Astrocyte (in vitro differentiated cells and primary cell): ENCODE measurements at regions not wholly inside any gene's neighbourhood (a gene's known extent, or its start where the extent isn't known, plus 50 kb on each side); places are given as distances from the start of the nearest gene placed in this dataset.

ENCODE experiments used
- DNase-seq: peaks from one replicate; pipeline ENCODE4 v3.0.0-alpha.2; 2010; ENCODE audit warnings: low read depth
- FAIRE-seq: peaks from 2 replicates; lab custom pipeline; 2011; peaks lifted over from hg19 to GRCh38; lab: Jason Lieb, UNC
- H2AFZ ChIP-seq: 2 replicates; pipeline ENCODE4 v1.6.0; 2012; ENCODE audit warnings: low read depth, low read length, inconsistent platforms
- H3K27ac ChIP-seq: 2 replicates; pipeline ENCODE4 v1.5.1; 2011; ENCODE audit warnings: low read depth, low read length, inconsistent platforms
- H3K27me3 ChIP-seq: 2 replicates; pipeline ENCODE4 v1.6.0; 2011; ENCODE audit warnings: low read length, inconsistent platforms; ENCODE audit not compliant: insufficient read depth
- H3K36me3 ChIP-seq: 2 replicates; pipeline ENCODE4 v1.5.1; 2011; ENCODE audit warnings: low read length, inconsistent platforms; ENCODE audit not compliant: insufficient read depth
- H3K4me1 ChIP-seq: 2 replicates; pipeline ENCODE4 v1.5.1; 2011; ENCODE audit warnings: low read length, inconsistent platforms; ENCODE audit not compliant: insufficient read depth
- H3K4me2 ChIP-seq: 2 replicates; pipeline ENCODE4 v1.6.0; 2012; ENCODE audit warnings: low read length, inconsistent platforms
- H3K4me3 ChIP-seq: 2 replicates; pipeline ENCODE4 v1.5.1; 2011; ENCODE audit warnings: low read depth, mild to moderate bottlenecking, low read length, inconsistent platforms; ENCODE audit not compliant: insufficient read depth
- H3K79me2 ChIP-seq: 2 replicates; pipeline ENCODE4 v1.6.0; 2012; ENCODE audit warnings: mild to moderate bottlenecking, low read length, inconsistent platforms; ENCODE audit not compliant: insufficient read depth
- H3K9ac ChIP-seq: 2 replicates; pipeline ENCODE4 v1.6.0; 2012; ENCODE audit warnings: mild to moderate bottlenecking, low read length, inconsistent platforms
- H3K9me3 ChIP-seq: 2 replicates; pipeline ENCODE4 v1.5.1; 2012; ENCODE audit warnings: low read depth, mild to moderate bottlenecking, low read length, inconsistent platforms; ENCODE audit not compliant: insufficient read depth
- H4K20me1 ChIP-seq: 2 replicates; pipeline ENCODE4 v1.6.0; 2012; ENCODE audit warnings: low read length, inconsistent platforms; ENCODE audit not compliant: insufficient read depth
- H3K27ac Mint-ChIP-seq: one replicate; pipeline ENCODE4 v1.8.0; 2021; ENCODE audit warnings: mild to moderate bottlenecking, mixed read lengths; ENCODE audit not compliant: unreplicated experiment
- H3K27me3 Mint-ChIP-seq: one replicate; pipeline ENCODE4 v1.8.0; 2021; ENCODE audit warnings: low read depth, mixed read lengths; ENCODE audit not compliant: unreplicated experiment
- H3K36me3 Mint-ChIP-seq: one replicate; pipeline ENCODE4 v1.8.0; 2021; ENCODE audit warnings: low read depth, mixed read lengths; ENCODE audit not compliant: unreplicated experiment
- H3K4me1 Mint-ChIP-seq: one replicate; pipeline ENCODE4 v1.8.0; 2021; ENCODE audit warnings: low read depth, mixed read lengths; ENCODE audit not compliant: unreplicated experiment
- H3K4me3 Mint-ChIP-seq: one replicate; pipeline ENCODE4 v1.8.0; 2021; ENCODE audit warnings: mild to moderate bottlenecking, moderate library complexity, mixed read lengths; ENCODE audit not compliant: unreplicated experiment
- H3K9me3 Mint-ChIP-seq: one replicate; pipeline ENCODE4 v1.8.0; 2021; ENCODE audit warnings: mild to moderate bottlenecking, mixed read lengths; ENCODE audit not compliant: unreplicated experiment
- CTCF ChIP-seq: IDR thresholded peaks from 2 replicates; pipeline ENCODE4 v1.5.1; 2011; ENCODE audit warnings: low read depth, mild to moderate bottlenecking, inconsistent platforms, low read length, moderate library complexity; ENCODE audit not compliant: insufficient read depth
- EZH2 ChIP-seq: IDR thresholded peaks from 2 replicates; pipeline ENCODE4 v1.6.1; 2012; ENCODE audit warnings: mild to moderate bottlenecking, low read length, inconsistent platforms; ENCODE audit not compliant: insufficient read depth

GRCh38 chr5:71907608-71908145 is 188.6 kb downstream of the CARTPT start:
- DNase-seq (no peak), FAIRE-seq (no peak)
- H3K4me3 Mint-ChIP-seq = no peak overlapping the region
- TF ChIP-seq EZH2 (no peak), CTCF (no peak)
- Histone ChIP-seq H3K4me1 (no peaks in the 10 kb centered on the region), H3K27ac (no peak overlapping the region), H3K79me2 (no peaks in the 10 kb centered on the region), H4K20me1 (no peaks in the 10 kb centered on the region), H2AFZ (no peak overlapping the region), H3K9me3 (no peaks in the 10 kb centered on the region), H3K9ac (no peak overlapping the region), H3K4me3 (no peak overlapping the region), H3K4me2 (no peak overlapping the region), H3K36me3 (no peaks in the 10 kb centered on the region), H3K27me3 (peaks cover 2% of the 10 kb centered on the region)
- H3K9me3 Mint-ChIP-seq = peaks cover 13% of the 10 kb centered on the region
- no peaks in the 10 kb centered on the region for H3K27me3 Mint-ChIP-seq
- H3K36me3 Mint-ChIP-seq = no peaks in the 10 kb centered on the region
- peak overlapping the region; percentile 60 for H3K27ac Mint-ChIP-seq
- peaks cover 20% of the 10 kb centered on the region for H3K4me1 Mint-ChIP-seq

DNA sequence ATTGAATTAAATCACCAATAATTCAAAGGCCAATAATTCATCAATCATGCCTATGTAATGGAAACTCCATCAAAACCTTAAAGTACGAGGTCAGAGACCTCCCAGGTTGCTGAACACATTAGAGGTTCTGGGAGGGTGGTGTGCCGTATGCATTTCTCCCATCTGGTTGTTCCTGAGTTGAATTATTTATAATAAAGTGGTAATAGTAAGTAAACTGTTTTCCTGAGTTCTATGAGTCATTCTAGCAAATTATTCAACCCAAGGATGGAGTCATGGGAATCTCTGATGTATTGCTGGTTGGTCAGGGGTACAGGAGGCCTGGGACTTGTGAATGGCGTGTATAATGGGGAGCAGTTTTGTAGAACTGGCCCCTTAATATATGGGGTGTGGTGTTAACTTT is 191.7 kb downstream of the CARTPT start:
- FAIRE-seq = no peak
- H3K4me1 Mint-ChIP-seq = peaks cover 19% of the 10 kb centered on the region

More for the DNA sequence above, 191.7 kb downstream of the CARTPT start:
- H4K20me1 ChIP-seq = no peaks in the 10 kb centered on the region
- no peak overlapping the region for H3K9ac ChIP-seq
- H3K4me2 ChIP-seq = no peak overlapping the region
- no peak overlapping the region for H2AFZ ChIP-seq
- Mint-ChIP-seq H3K4me3 (no peak overlapping the region), H3K9me3 (peaks cover 7% of the 10 kb centered on the region), H3K27ac (no peak overlapping the region), H3K27me3 (no peaks in the 10 kb centered on the region), H3K36me3 (no peaks in the 10 kb centered on the region)
- no peaks in the 10 kb centered on the region for H3K27me3 ChIP-seq
- DNase-seq = no peak
- H3K79me2 ChIP-seq = no peaks in the 10 kb centered on the region
- no peak overlapping the region for H3K4me3 ChIP-seq
- no peak overlapping the region for H3K27ac ChIP-seq
- TF ChIP-seq CTCF (no peak), EZH2 (no peak)
- H3K36me3 ChIP-seq = no peaks in the 10 kb centered on the region
- no peaks in the 10 kb centered on the region for H3K4me1 ChIP-seq
- no peaks in the 10 kb centered on the region for H3K9me3 ChIP-seq
